ENCODE measurements at regions not wholly inside any gene's neighbourhood (a gene's known extent, or its start where the extent isn't known, plus 50 kb on each side); places are given as distances from the start of the nearest gene placed in this dataset.

DNA sequence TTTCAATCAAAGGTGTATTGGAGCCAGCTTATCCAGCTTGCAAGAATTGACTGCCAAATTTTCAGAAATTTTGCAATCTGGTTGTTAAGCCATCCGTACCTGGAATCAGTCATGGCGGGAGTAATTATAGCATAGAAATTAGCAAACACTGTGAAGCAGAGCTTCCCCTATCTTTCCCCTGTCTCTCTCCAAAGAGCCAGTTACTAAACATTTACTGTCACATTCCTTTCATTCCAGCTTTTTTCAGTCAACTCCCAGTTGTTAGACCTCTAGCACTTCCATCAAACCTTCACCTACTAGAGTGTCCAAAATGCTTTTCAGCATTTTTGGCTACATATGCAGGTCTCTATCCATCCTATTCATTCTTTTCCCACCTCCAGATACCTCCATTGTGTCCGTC lies 137.4 kb downstream of the MC4R start:
- TF ChIP-seq, protein P1, sequence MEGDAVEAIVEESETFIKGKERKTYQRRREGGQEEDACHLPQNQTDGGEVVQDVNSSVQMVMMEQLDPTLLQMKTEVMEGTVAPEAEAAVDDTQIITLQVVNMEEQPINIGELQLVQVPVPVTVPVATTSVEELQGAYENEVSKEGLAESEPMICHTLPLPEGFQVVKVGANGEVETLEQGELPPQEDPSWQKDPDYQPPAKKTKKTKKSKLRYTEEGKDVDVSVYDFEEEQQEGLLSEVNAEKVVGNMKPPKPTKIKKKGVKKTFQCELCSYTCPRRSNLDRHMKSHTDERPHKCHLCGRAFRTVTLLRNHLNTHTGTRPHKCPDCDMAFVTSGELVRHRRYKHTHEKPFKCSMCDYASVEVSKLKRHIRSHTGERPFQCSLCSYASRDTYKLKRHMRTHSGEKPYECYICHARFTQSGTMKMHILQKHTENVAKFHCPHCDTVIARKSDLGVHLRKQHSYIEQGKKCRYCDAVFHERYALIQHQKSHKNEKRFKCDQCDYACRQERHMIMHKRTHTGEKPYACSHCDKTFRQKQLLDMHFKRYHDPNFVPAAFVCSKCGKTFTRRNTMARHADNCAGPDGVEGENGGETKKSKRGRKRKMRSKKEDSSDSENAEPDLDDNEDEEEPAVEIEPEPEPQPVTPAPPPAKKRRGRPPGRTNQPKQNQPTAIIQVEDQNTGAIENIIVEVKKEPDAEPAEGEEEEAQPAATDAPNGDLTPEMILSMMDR (IDR thresholded peaks at IDR 0.05; ENCODE audit: low read depth, low read length), result no peak
- no peak for TF ChIP-seq EZH2phosphoT487 (IDR thresholded peaks at IDR 0.05; ENCODE audit: low read depth)

All from OCI-LY3 (cell line).